LoVo (cell line): ENCODE measurements at regions not wholly inside any gene's neighbourhood (a gene's known extent, or its start where the extent isn't known, plus 50 kb on each side); places are given as distances from the start of the nearest gene placed in this dataset.
"Not testable (repeated sequence)": the region's sequence is repeated elsewhere in the genome, so short reads cannot be mapped to it uniquely, and the experiment has no call there.

Experiments
- DNase-seq: peaks from one replicate; pipeline ENCODE4 v3.0.0-alpha.2; 2016; ENCODE audit warnings: low spot score

GRCh38 chr9:71271602-71272001 is 150.2 kb upstream of the TRPM3 start:
- DNase-seq = no peak

GRCh38 chr9:71270554-71270953 is 149.1 kb upstream of the TRPM3 start:
- DNase-seq = no peak

GRCh38 chr9:71269859-71270258 is 148.4 kb upstream of the TRPM3 start:
- DNase-seq = no peak

GRCh38 chr9:71268871-71269635 is 147.6 kb upstream of the TRPM3 start:
- DNase-seq = no peak

GRCh38 chr9:71263451-71263850 is 142.0 kb upstream of the TRPM3 start:
- DNase-seq = no peak

GRCh38 chr9:71260419-71260818 is 139.0 kb upstream of the TRPM3 start:
- DNase-seq = not testable (repeated sequence)

GRCh38 chr9:71254592-71255277 is 133.3 kb upstream of the TRPM3 start:
- DNase-seq = no peak

- DNase-seq = no peak
Measured at GRCh38 chr9:71253011-71253410, 131.6 kb upstream of the TRPM3 start.

GRCh38 chr9:71250581-71250980 is 129.2 kb upstream of the TRPM3 start:
- DNase-seq = no peak

- peak; percentile 54 for DNase-seq
Measured at GRCh38 chr9:71249729-71250317, 128.4 kb upstream of the TRPM3 start.

- DNase-seq = no peak
Measured at GRCh38 chr9:71245651-71246050, 124.2 kb upstream of the TRPM3 start.

- no peak for DNase-seq
Measured at GRCh38 chr9:71243951-71244350, 122.5 kb upstream of the TRPM3 start.

GRCh38 chr9:71242081-71242480 is 120.7 kb upstream of the TRPM3 start:
- DNase-seq = no peak

GRCh38 chr9:71237051-71237450 is 115.6 kb upstream of the TRPM3 start:
- no peak for DNase-seq

GRCh38 chr9:71233646-71234045 is 112.2 kb upstream of the TRPM3 start:
- DNase-seq = no peak

- no peak for DNase-seq
Measured at GRCh38 chr9:71223953-71224538, 102.6 kb upstream of the TRPM3 start.

GRCh38 chr9:71218774-71219173 is 97.4 kb upstream of the TRPM3 start:
- DNase-seq = no peak

- no peak for DNase-seq
Measured at GRCh38 chr9:71213633-71214032, 92.2 kb upstream of the TRPM3 start.

- DNase-seq = no peak
Measured at GRCh38 chr9:71210326-71210725, 88.9 kb upstream of the TRPM3 start.

- DNase-seq = no peak
Measured at GRCh38 chr9:71209890-71210289, 88.5 kb upstream of the TRPM3 start.

- no peak for DNase-seq
Measured at GRCh38 chr9:71202931-71203330, 81.5 kb upstream of the TRPM3 start.

- no peak for DNase-seq
Measured at GRCh38 chr9:71191708-71192107, 70.3 kb upstream of the TRPM3 start.

GRCh38 chr9:71183251-71183650 is 61.8 kb upstream of the TRPM3 start:
- no peak for DNase-seq
